ENCODE measurements at regions not wholly inside any gene's neighbourhood (a gene's known extent, or its start where the extent isn't known, plus 50 kb on each side); places are given as distances from the start of the nearest gene placed in this dataset.
"Not testable (repeated sequence)": the region's sequence is repeated elsewhere in the genome, so short reads cannot be mapped to it uniquely, and the experiment has no call there.

DNA sequence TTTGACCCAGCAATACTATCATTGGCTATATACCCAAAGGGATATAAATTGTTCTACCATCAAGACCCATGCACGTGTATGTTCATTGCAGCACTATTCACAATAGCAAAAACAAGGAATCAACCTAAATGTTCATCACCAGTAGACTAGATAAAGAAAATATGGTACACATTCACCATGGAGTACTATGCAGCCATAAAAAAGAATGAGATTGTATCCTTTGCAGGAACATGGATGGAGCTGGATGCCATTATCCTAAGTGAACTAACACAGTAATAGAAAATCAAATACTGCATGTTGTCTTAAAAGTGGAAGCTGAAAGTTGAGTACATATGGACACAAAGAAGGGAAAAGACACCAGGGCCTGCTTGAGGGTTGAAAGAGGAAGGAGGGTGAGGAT is 803.1 kb upstream of the PCDH10 start:
- H2AFZ ChIP-seq (ENCODE audit: low read length): no peak overlapping the region
- no peak overlapping the region for H4K8ac ChIP-seq (replicated peaks; ENCODE audit: insufficient read length, low read depth, low read length)
- no peaks in the 10 kb centered on the region for H3K4me1 ChIP-seq (ENCODE audit: insufficient read depth, low read length)
- no peak overlapping the region for H2AK5ac ChIP-seq (ENCODE audit: insufficient read length, low read length)
- no peaks in the 10 kb centered on the region for H4K20me1 ChIP-seq (ENCODE audit: control insufficient read depth, insufficient read depth, insufficient read length)
- H3K4ac ChIP-seq (ENCODE audit: low read depth, low read length): no peak overlapping the region
- H3K23me2 ChIP-seq (ENCODE audit: insufficient read length, low read depth, low read length, poor library complexity, severe bottlenecking): no peaks in the 10 kb centered on the region
- H3K4me1 Mint-ChIP-seq: no peaks in the 10 kb centered on the region
- H3K27ac Mint-ChIP-seq: no peak overlapping the region
- TF ChIP-seq, protein P1, sequence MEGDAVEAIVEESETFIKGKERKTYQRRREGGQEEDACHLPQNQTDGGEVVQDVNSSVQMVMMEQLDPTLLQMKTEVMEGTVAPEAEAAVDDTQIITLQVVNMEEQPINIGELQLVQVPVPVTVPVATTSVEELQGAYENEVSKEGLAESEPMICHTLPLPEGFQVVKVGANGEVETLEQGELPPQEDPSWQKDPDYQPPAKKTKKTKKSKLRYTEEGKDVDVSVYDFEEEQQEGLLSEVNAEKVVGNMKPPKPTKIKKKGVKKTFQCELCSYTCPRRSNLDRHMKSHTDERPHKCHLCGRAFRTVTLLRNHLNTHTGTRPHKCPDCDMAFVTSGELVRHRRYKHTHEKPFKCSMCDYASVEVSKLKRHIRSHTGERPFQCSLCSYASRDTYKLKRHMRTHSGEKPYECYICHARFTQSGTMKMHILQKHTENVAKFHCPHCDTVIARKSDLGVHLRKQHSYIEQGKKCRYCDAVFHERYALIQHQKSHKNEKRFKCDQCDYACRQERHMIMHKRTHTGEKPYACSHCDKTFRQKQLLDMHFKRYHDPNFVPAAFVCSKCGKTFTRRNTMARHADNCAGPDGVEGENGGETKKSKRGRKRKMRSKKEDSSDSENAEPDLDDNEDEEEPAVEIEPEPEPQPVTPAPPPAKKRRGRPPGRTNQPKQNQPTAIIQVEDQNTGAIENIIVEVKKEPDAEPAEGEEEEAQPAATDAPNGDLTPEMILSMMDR (conservative IDR thresholded peaks at IDR 0.05): no peak
- H4K91ac ChIP-seq (ENCODE audit: insufficient read length, low read depth, low read length): no peak overlapping the region
- no peaks in the 10 kb centered on the region for H3K27me3 Mint-ChIP-seq (ENCODE audit: low read depth)
- H2BK20ac ChIP-seq (ENCODE audit: low read depth, low read length, poor library complexity, severe bottlenecking): no peak overlapping the region
- no peak overlapping the region for H3T11ph ChIP-seq (ENCODE audit: low read length)
- H3K27ac ChIP-seq (ENCODE audit: insufficient read length, low read depth, low read length): no peak overlapping the region
- H3K36me3 Mint-ChIP-seq (ENCODE audit: insufficient read depth in 1 of 3, low read depth in 3 of 3): peaks cover 6 to 21% (median 9%) of the 10 kb centered on the region in 3 experiments
- H3K9me3 Mint-ChIP-seq: peaks cover 7 to 13% of the 10 kb centered on the region in 2 experiments; a peak in 4 of 5 replicates
- no peaks in the 10 kb centered on the region for H3K79me1 ChIP-seq (ENCODE audit: insufficient read depth, low read depth, low read length, poor library complexity, severe bottlenecking)
- H3K79me2 ChIP-seq (ENCODE audit: insufficient read depth, low read length): no peaks in the 10 kb centered on the region
- H3K9ac ChIP-seq (ENCODE audit: extremely low read depth, insufficient read length, low read length): no peak overlapping the region
- H4K5ac ChIP-seq (ENCODE audit: insufficient read length, low read depth, low read length): no peak overlapping the region
- no peak overlapping the region for H3K56ac ChIP-seq (ENCODE audit: insufficient read length, low read depth, low read length)
- H3K18ac ChIP-seq (ENCODE audit: insufficient read length, low read depth, low read length): no peak overlapping the region
- H2BK120ac ChIP-seq (ENCODE audit: low read depth, low read length, poor library complexity, severe bottlenecking): no peak overlapping the region
- H3K27me3 ChIP-seq (ENCODE audit: insufficient read depth, low read length): no peaks in the 10 kb centered on the region
- H2BK12ac ChIP-seq (ENCODE audit: insufficient read length, low read depth, low read length): no peak overlapping the region
- DNase-seq: no peak
- H3K4me3 Mint-ChIP-seq: no peak overlapping the region
- H2BK5ac ChIP-seq (ENCODE audit: insufficient read length, low read length): no peak overlapping the region
- no peaks in the 10 kb centered on the region for H3K9me3 ChIP-seq (ENCODE audit: control insufficient read depth, low read depth, low read length)
- H3K4me2 ChIP-seq (ENCODE audit: insufficient read depth, insufficient read length, low read length): no peak overlapping the region
- no peak overlapping the region for H2BK15ac ChIP-seq (ENCODE audit: low read depth, low read length)
- H3K23ac ChIP-seq (ENCODE audit: insufficient read length, low read depth, low read length): no peak overlapping the region
- no CpG with 5 or more reads among the region's 1 CpG for WGBS (ENCODE audit: extremely low coverage, insufficient read length, low lambda C conversion rate)
- no peak overlapping the region for H3K14ac ChIP-seq (ENCODE audit: insufficient read depth, low read length)

DNA sequence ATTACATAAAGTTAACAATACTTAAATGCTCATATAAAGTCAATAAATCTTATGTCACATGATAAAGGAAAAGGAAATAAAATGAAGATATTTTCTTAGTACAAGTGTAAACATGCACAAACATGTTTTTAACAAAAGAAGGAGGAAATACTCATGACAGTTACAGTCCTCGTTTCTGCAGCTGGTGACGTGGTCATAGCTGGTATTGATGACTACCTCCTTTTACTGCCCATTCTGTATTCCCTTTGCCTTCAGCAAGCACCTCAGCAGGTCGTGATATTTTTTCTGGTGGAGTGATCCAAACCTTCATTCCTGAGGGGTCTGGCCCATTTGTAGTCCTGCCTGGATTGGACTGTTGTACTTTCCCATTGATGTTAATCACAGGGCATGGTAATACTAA is 797.5 kb upstream of the PCDH10 start:
- H3K4me1 ChIP-seq (ENCODE audit: insufficient read depth, low read length); H3K9me3 ChIP-seq (ENCODE audit: control insufficient read depth, low read depth, low read length); DNase-seq; H3K18ac ChIP-seq (ENCODE audit: insufficient read length, low read depth, low read length); H3K79me2 ChIP-seq (ENCODE audit: insufficient read depth, low read length); H3K79me1 ChIP-seq (ENCODE audit: insufficient read depth, low read depth, low read length, poor library complexity, severe bottlenecking); H4K5ac ChIP-seq (ENCODE audit: insufficient read length, low read depth, low read length); H3K14ac ChIP-seq (ENCODE audit: insufficient read depth, low read length); H3K27me3 ChIP-seq (ENCODE audit: insufficient read depth, low read length); H3K4ac ChIP-seq (ENCODE audit: low read depth, low read length); H3K4me1 Mint-ChIP-seq; H2BK120ac ChIP-seq (ENCODE audit: low read depth, low read length, poor library complexity, severe bottlenecking); H3K23me2 ChIP-seq (ENCODE audit: insufficient read length, low read depth, low read length, poor library complexity, severe bottlenecking); H3K23ac ChIP-seq (ENCODE audit: insufficient read length, low read depth, low read length); H2BK12ac ChIP-seq (ENCODE audit: insufficient read length, low read depth, low read length); H2AFZ ChIP-seq (ENCODE audit: low read length); H2BK15ac ChIP-seq (ENCODE audit: low read depth, low read length); H4K91ac ChIP-seq (ENCODE audit: insufficient read length, low read depth, low read length); H2BK20ac ChIP-seq (ENCODE audit: low read depth, low read length, poor library complexity, severe bottlenecking); H3K27ac Mint-ChIP-seq; H3K4me3 Mint-ChIP-seq; H3K9ac ChIP-seq (ENCODE audit: extremely low read depth, insufficient read length, low read length); H3K27ac ChIP-seq (ENCODE audit: insufficient read length, low read depth, low read length); H3K56ac ChIP-seq (ENCODE audit: insufficient read length, low read depth, low read length); H2AK5ac ChIP-seq (ENCODE audit: insufficient read length, low read length); H4K20me1 ChIP-seq (ENCODE audit: control insufficient read depth, insufficient read depth, insufficient read length); H3K4me2 ChIP-seq (ENCODE audit: insufficient read depth, insufficient read length, low read length); H2BK5ac ChIP-seq (ENCODE audit: insufficient read length, low read length); H3K27me3 Mint-ChIP-seq (ENCODE audit: low read depth); H4K8ac ChIP-seq (replicated peaks; ENCODE audit: insufficient read length, low read depth, low read length); H3T11ph ChIP-seq (ENCODE audit: low read length): not testable (repeated sequence)
- Mint-ChIP-seq H3K36me3 (ENCODE audit: insufficient read depth in 1 of 3, low read depth in 3 of 3) (peaks cover 13 to 25% (median 18%) of the 10 kb centered on the region in 3 experiments), H3K9me3 (peaks cover 14 to 27% of the 10 kb centered on the region in 2 experiments)
- WGBS (ENCODE audit: extremely low coverage, insufficient read length, low lambda C conversion rate): no CpG with 5 or more reads among the region's 3 CpGs
